Endodermal cell (in vitro differentiated cells): ENCODE measurements at regions not wholly inside any gene's neighbourhood (a gene's known extent, or its start where the extent isn't known, plus 50 kb on each side); places are given as distances from the start of the nearest gene placed in this dataset.

Experiments used
- DNase-seq: peaks from one replicate; pipeline ENCODE4 v3.0.0-alpha.2; 2017
- H3K27ac ChIP-seq: 2 replicates; pipeline ENCODE4 v1.5.1; 2013; ENCODE audit warnings: mild to moderate bottlenecking, low read depth, low read length, moderate library complexity
- H3K27me3 ChIP-seq: 2 replicates; pipeline ENCODE4 v1.6.1; 2013; ENCODE audit warnings: mild to moderate bottlenecking, low read length, moderate library complexity; ENCODE audit not compliant: insufficient read depth, control insufficient read depth, poor library complexity, severe bottlenecking
- H3K36me3 ChIP-seq: 2 replicates; pipeline ENCODE4 v1.7.0; 2013; ENCODE audit warnings: mild to moderate bottlenecking, low read length, moderate library complexity; ENCODE audit not compliant: control insufficient read depth, insufficient read depth
- H3K4me1 ChIP-seq: one replicate; pipeline ENCODE4 v1.7.0; 2013; ENCODE audit warnings: low read length; ENCODE audit not compliant: control insufficient read depth, insufficient read depth
- H3K4me3 ChIP-seq: 2 replicates; pipeline ENCODE4 v1.5.1; 2013; ENCODE audit warnings: mild to moderate bottlenecking, low read length, moderate library complexity
- H3K9ac ChIP-seq: 2 replicates; pipeline ENCODE4 v1.6.1; 2013; ENCODE audit warnings: mild to moderate bottlenecking, low read length, moderate library complexity; ENCODE audit not compliant: poor library complexity, severe bottlenecking; ENCODE audit errors: extremely low read depth
- H3K9me3 ChIP-seq: 2 replicates; pipeline ENCODE4 v1.6.1; 2013; ENCODE audit warnings: mild to moderate bottlenecking, low read length, moderate library complexity; ENCODE audit not compliant: control insufficient read depth
- H3K27ac Mint-ChIP-seq: 2 replicates; pipeline ENCODE4 v1.8.0; 2020; ENCODE audit warnings: mixed read lengths
- H3K27me3 Mint-ChIP-seq: 2 replicates; pipeline ENCODE4 v1.8.0; 2021; ENCODE audit warnings: mild to moderate bottlenecking, mixed read lengths; ENCODE audit not compliant: insufficient read depth
- H3K36me3 Mint-ChIP-seq: 2 replicates; pipeline ENCODE4 v1.8.0; 2020; ENCODE audit warnings: low read depth, mixed read lengths
- H3K4me1 Mint-ChIP-seq: 2 replicates; pipeline ENCODE4 v1.8.0; 2020; ENCODE audit warnings: mixed read lengths
- H3K4me3 Mint-ChIP-seq: 2 replicates; pipeline ENCODE4 v1.8.0; 2020; ENCODE audit warnings: mild to moderate bottlenecking, moderate library complexity, mixed read lengths
- H3K9me3 Mint-ChIP-seq: 2 replicates; pipeline ENCODE4 v1.8.0; 2020; ENCODE audit warnings: mild to moderate bottlenecking, mixed read lengths
- CTCF ChIP-seq: fragments of 200-600 bp; sonication (generic); conservative IDR thresholded peaks from 2 replicates; pipeline ENCODE4 v1.5.0; 2021; ENCODE audit warnings: antibody characterized with exemption, mild to moderate bottlenecking
- WGBS, 2 experiments: methylation state at CpG; one replicate each; pipeline versions ENCODE4 v1.1.5 to v1.1.7; 2013; ENCODE audit warnings: missing lambda C conversion rate in 2 of 2, mixed read lengths in 1 of 2; ENCODE audit not compliant: insufficient coverage in 1 of 2, insufficient read length in 1 of 2; 5-methylcytosine and 5-hydroxymethylcytosine counted together

DNA sequence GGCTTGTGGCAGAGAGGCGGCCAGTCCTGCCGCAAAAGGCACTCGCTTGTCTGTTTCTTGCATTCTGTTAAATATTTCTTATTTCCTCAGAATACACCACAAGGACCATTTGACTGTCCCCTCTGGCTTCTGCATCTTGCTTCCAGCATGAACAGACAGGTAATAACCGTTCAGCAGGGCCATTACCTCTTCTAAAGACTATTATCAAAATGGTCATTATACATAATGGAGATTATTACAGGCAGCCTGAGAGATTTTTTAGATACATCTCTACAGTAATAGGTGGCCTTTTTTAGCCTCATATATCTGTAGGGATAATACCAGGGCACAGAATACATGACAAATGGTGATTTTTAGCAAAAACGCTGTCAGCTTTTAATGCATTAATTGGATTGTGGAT lies 382.0 kb downstream of the PSAT1 start:
- H3K36me3 ChIP-seq = no peaks in the 10 kb centered on the region
- H3K9ac ChIP-seq = no peak overlapping the region
- no peaks in the 10 kb centered on the region for H3K36me3 Mint-ChIP-seq
- H3K27ac ChIP-seq = no peak overlapping the region
- H3K4me1 ChIP-seq = no peaks in the 10 kb centered on the region
- H3K9me3 Mint-ChIP-seq = no peaks in the 10 kb centered on the region
- H3K27ac Mint-ChIP-seq = no peak overlapping the region
- no peaks in the 10 kb centered on the region for H3K27me3 ChIP-seq
- H3K9me3 ChIP-seq = no peaks in the 10 kb centered on the region
- no peak for DNase-seq
- WGBS, 2 experiments = 76 to 95% methylated on average over 3 to 5 of the region's 5 CpGs
- TF ChIP-seq CTCF = no peak
- no peak overlapping the region for H3K4me3 Mint-ChIP-seq
- peaks cover 3% of the 10 kb centered on the region for H3K27me3 Mint-ChIP-seq
- H3K4me1 Mint-ChIP-seq = peaks cover 13% of the 10 kb centered on the region
- H3K4me3 ChIP-seq = no peak overlapping the region

DNA sequence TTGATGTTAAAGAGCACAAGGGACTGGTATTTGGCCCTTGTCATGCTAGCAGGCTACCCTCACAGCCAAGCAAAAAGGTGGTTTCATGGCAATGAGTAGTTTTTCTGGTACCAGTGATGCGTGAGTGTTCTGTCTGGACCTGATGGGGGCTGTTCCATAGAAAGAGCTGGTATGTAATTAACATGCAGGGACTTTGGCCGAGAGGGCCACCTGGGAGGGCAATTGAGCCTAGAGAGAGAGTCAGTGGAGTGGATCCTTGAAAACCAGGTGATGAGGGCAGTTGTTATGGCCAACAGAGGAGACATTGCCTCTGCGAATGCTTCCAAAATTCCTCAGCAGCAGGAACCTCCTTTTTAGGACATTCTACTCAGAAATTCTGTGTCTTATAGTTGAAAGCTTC lies 383.3 kb downstream of the PSAT1 start:
- no peak for DNase-seq
- 50 to 88% methylated on average over 1 to 3 of the region's 3 CpGs for WGBS, 2 experiments
- H3K9me3 Mint-ChIP-seq = no peaks in the 10 kb centered on the region
- Histone ChIP-seq H3K27me3 (no peaks in the 10 kb centered on the region), H3K36me3 (no peaks in the 10 kb centered on the region), H3K9me3 (no peaks in the 10 kb centered on the region), H3K4me1 (no peaks in the 10 kb centered on the region), H3K9ac (no peak overlapping the region), H3K4me3 (no peak overlapping the region), H3K27ac (no peak overlapping the region)
- H3K36me3 Mint-ChIP-seq = no peaks in the 10 kb centered on the region
- H3K4me1 Mint-ChIP-seq = peaks cover 5% of the 10 kb centered on the region
- H3K27ac Mint-ChIP-seq = no peak overlapping the region
- TF ChIP-seq CTCF = no peak
- no peak overlapping the region for H3K4me3 Mint-ChIP-seq
- H3K27me3 Mint-ChIP-seq = peaks cover 3% of the 10 kb centered on the region

- no peaks in the 10 kb centered on the region for H3K9me3 Mint-ChIP-seq
- no peak for DNase-seq
- peaks cover 3% of the 10 kb centered on the region for H3K27me3 Mint-ChIP-seq
- H3K4me1 Mint-ChIP-seq = no peaks in the 10 kb centered on the region
- Histone ChIP-seq H3K27ac (no peak overlapping the region), H3K4me1 (no peaks in the 10 kb centered on the region), H3K36me3 (no peaks in the 10 kb centered on the region), H3K4me3 (no peak overlapping the region), H3K27me3 (no peaks in the 10 kb centered on the region), H3K9me3 (no peaks in the 10 kb centered on the region), H3K9ac (no peak overlapping the region)
- H3K4me3 Mint-ChIP-seq = no peak overlapping the region
- TF ChIP-seq CTCF = no peak
- H3K36me3 Mint-ChIP-seq = no peaks in the 10 kb centered on the region
- WGBS, 2 experiments = 63 to 72% methylated on average over 5 of the region's 5 CpGs
- H3K27ac Mint-ChIP-seq = no peak overlapping the region
Measured at GRCh38 chr9:78682216-78682615, 385.3 kb downstream of the PSAT1 start.
